ENCODE measurements at regions not wholly inside any gene's neighbourhood (a gene's known extent, or its start where the extent isn't known, plus 50 kb on each side); places are given as distances from the start of the nearest gene placed in this dataset.

- H3K4me3 ChIP-seq = no peak overlapping the region
- H3K4me1 ChIP-seq (ENCODE audit: low read depth) = no peaks in the 10 kb centered on the region
- no peak for ATAC-seq
- peaks cover 37% of the 10 kb centered on the region for H3K9me3 ChIP-seq
- no peaks in the 10 kb centered on the region for H3K36me3 ChIP-seq (ENCODE audit: low read depth)
- intact Hi-C loops (cut with DNase I, micrococcal nuclease) = no loop called here
- no peak for DNase-seq
- no peak for TF ChIP-seq CTCF (IDR thresholded peaks at IDR 0.05)
Measured at GRCh38 chr21:24224422-24224821, 1382.9 kb downstream of the MRPL39 start.

- Histone ChIP-seq H3K9me3 (peaks cover 38% of the 10 kb centered on the region), H3K4me1 (ENCODE audit: low read depth) (no peaks in the 10 kb centered on the region), H3K36me3 (ENCODE audit: low read depth) (no peaks in the 10 kb centered on the region), H3K4me3 (no peak overlapping the region)
- DNase-seq = no peak
- intact Hi-C loops (cut with DNase I, micrococcal nuclease) = no loop called here
- TF ChIP-seq CTCF (IDR thresholded peaks at IDR 0.05) = no peak
- ATAC-seq = no peak
Measured at GRCh38 chr21:24223624-24224023, 1383.7 kb downstream of the MRPL39 start.

- no peaks in the 10 kb centered on the region for H3K4me1 ChIP-seq (ENCODE audit: low read depth)
- intact Hi-C loops (cut with DNase I, micrococcal nuclease) = no loop called here
- ATAC-seq = no peak
- H3K4me3 ChIP-seq = no peak overlapping the region
- no peaks in the 10 kb centered on the region for H3K36me3 ChIP-seq (ENCODE audit: low read depth)
- H3K9me3 ChIP-seq = peaks cover 36% of the 10 kb centered on the region
- no peak for TF ChIP-seq CTCF (IDR thresholded peaks at IDR 0.05)
- DNase-seq = no peak
Measured at GRCh38 chr21:24222676-24223075, 1384.6 kb downstream of the MRPL39 start.

- intact Hi-C loops (cut with DNase I, micrococcal nuclease) = no loop called here
- no peaks in the 10 kb centered on the region for H3K4me1 ChIP-seq (ENCODE audit: low read depth)
- no peaks in the 10 kb centered on the region for H3K36me3 ChIP-seq (ENCODE audit: low read depth)
Measured at GRCh38 chr21:24220446-24220845, 1386.8 kb downstream of the MRPL39 start.

GRCh38 chr21:24217151-24217550, 1390.1 kb downstream of the MRPL39 start:
- ATAC-seq = no peak
- H3K9me3 ChIP-seq = peaks cover 35% of the 10 kb centered on the region
- no peaks in the 10 kb centered on the region for H3K36me3 ChIP-seq (ENCODE audit: low read depth)
- DNase-seq = no peak
- H3K4me3 ChIP-seq = no peak overlapping the region
- H3K4me1 ChIP-seq (ENCODE audit: low read depth) = no peaks in the 10 kb centered on the region
- intact Hi-C loops (cut with DNase I, micrococcal nuclease) = no loop called here
- no peak for TF ChIP-seq CTCF (IDR thresholded peaks at IDR 0.05)

More at GRCh38 chr21:24220446-24220845, 1386.8 kb downstream of the MRPL39 start:
- TF ChIP-seq CTCF (IDR thresholded peaks at IDR 0.05) = no peak
- peaks cover 30% of the 10 kb centered on the region for H3K9me3 ChIP-seq
- DNase-seq = no peak
- no peak overlapping the region for H3K4me3 ChIP-seq
- no peak for ATAC-seq

- TF ChIP-seq CTCF (IDR thresholded peaks at IDR 0.05) = no peak
- Histone ChIP-seq H3K4me3 (no peak overlapping the region), H3K36me3 (ENCODE audit: low read depth) (no peaks in the 10 kb centered on the region), H3K9me3 (peaks cover 48% of the 10 kb centered on the region), H3K4me1 (ENCODE audit: low read depth) (no peaks in the 10 kb centered on the region)
- intact Hi-C loops (cut with DNase I, micrococcal nuclease) = no loop called here
- no peak for ATAC-seq
- DNase-seq = no peak
Measured at GRCh38 chr21:24210130-24210529, 1397.2 kb downstream of the MRPL39 start.

Data from mucosa of descending colon (tissue), 3 donors.